NCI-H1048 (cell line): ENCODE measurements at regions not wholly inside any gene's neighbourhood (a gene's known extent, or its start where the extent isn't known, plus 50 kb on each side); places are given as distances from the start of the nearest gene placed in this dataset.

Source experiments
- DNase-seq: peaks from one replicate; lab custom pipeline; 2025; lab: John Stamatoyannopoulos, UW

DNA sequence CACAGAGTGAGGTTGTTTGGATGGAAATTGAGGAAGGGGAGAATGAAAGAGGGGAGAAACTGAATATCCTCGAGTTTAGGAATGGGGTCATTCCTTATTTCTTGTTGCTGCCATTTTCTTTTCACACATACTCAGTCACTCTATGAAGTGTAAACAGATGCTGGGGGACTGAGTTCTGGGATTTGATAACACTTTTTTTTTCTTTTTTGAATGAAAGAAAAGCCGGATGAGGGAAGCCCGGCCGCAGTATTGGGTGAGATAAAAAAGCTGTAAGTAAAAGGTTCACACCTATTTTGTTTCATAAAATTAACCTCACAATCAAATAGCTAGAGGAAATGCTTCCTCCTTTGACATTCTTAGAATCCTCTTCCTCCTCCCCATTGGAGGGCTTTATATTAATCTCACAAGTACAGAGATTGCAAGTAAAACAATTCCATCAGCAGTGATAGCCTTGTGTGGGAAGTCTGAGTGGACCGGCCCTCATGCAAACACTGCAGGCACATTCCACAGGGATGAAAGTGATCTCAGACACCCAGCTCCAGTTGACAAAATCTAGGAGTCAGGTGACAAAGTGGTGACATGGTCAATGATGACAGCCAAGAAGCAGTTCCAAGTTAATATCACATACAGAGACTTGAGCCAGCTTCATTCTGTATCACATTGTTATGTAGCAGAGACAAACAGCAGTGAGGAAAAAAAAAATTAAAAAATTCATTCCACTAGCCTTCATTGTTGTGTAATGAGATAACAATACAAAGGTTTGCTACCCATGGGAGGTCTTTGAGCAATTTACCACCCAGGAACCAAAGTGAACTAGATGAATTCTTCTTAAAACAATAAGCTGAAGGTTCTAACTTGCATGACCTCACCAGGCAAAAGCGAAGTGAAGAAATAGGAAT lies 391.1 kb upstream of the HSF2 start:
- DNase-seq, result no peak

DNA sequence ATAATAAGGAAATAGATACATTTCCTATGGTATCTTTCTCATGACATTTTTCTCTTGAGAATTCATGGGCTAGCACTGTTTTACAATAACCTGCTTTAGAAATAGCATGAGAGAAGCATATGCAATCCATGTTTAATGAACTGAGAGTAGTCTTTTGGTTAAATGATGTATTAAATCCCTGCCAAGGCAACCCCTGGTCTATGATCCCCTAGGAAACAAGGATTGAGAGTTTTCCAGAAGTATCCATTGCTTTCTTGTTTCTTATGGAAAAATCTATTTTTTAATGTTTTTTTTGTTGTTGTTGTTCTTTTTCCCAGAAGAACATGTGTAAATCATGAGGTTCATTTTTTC lies 390.5 kb upstream of the HSF2 start:
- DNase-seq, result no peak

DNA sequence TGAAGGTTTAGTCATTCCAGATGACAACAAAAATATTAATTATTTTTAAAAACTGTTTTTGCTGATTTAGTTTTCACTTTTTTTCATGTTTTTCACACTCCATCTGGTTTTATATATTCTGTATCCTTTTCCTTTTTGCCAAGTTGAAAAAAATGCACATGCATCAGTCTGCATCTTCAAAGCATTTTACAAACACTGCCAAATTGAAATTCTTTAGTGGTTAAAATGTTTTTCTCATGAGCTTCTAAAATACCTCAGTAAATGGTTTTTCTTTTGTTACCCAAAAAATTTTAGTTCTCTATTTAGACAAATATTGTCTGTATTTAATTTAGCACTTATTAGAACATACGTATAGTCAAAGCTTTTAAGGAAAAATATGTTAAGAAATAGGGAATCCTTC lies 386.9 kb upstream of the HSF2 start:
- no peak for DNase-seq

DNA sequence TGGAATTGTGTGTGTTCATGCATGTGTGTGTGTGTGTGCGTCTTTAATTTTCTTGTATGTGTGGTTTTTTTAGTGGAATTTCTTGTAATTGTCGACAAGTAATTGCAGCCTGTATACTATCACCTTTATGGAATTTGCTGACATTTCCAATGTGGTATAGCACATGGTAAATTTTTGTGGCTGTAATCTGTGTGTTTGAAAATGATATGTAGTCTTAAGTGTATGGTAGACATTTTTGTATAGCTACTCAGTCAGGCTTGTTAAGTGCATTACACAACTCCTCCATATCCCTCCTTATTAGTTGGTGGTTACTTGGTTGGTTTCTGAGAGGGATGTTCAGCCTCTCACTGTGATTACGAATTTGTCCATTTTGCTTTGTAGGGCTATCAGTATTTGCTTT lies 384.5 kb upstream of the HSF2 start:
- DNase-seq, result no peak

DNA sequence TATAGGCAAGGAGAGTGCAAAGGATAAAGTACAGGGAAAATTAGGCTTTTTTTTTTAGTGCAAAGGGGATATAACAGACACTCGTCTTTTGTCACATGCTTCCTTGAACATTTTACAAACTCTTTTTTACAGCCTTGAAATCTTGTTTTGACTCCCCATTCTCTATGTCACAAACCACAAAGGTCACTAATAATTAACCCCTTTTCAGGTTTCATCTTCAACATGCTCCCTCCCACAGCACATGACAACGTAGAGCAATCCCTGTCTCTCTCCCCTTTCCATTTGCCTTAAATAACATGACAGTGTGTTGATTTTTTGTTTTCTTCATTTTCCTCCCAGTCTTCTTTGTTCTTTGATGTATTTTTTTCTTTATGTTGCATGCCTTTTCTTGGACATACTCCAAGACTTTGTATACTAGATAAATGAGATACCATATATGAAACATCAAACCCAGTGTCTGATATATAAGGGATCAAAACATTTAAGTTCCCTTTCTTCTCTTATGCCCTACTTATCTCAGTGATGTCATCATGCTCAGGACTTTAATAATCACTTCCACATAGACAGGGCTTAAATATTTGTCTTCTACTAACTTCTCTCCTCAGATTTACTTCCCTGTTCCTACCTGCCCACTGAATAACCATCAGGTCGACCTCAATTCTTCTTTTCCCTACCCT lies 378.7 kb upstream of the HSF2 start:
- DNase-seq, result no peak

DNA sequence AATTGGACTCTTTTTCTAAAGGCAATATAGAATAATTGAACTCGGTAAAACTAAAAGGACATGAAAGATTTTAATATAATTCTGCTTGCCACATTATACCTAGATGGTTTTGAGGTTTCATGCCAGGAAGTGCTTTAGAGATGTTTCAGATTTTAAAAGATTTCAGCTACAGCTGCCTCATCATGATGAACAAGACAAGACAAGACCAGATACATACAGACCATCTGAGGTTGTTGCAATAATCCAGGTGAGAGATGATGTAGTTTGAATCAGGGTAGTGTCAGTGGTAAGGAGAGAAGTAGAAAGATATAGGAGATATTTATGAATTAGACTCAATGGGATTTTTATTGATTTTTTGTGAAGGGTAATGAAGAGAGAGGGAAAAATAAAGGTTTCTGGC lies 374.3 kb upstream of the HSF2 start:
- no peak for DNase-seq

DNA sequence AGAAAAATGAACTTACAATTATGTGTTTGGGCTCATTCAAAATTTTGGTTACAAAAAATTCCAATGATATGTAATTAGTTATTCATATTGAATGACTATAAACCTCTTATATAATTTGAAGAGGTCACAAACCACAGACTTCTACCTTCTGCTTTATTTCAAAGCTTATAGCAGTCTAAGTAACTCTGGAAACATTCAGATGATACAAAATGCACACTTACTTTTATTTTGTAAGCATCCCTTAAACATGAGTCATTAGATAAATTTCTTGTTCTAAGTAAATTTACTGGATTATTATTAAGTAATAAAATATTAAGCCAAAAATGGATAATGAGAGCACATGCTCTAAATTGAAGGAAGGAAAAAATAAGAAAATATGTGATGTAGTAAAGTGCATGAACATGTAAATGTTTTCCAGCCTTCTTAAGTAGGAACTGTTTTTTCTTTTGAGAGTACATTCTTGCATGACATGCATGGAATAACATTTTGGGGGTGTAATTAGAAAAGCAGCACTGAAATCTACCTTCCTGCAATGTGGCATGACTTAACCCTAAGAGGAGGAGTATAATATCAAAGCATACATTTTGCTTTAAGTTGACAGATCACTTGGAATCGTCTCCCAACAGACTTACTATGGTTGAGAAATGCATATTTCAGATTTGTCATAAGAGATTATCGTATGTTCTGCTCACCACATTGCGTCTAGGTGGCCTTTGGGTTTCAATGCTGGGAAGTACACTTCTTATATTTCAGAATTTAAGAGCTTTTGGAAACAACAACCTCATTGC lies 372.7 kb upstream of the HSF2 start:
- no peak for DNase-seq

DNA sequence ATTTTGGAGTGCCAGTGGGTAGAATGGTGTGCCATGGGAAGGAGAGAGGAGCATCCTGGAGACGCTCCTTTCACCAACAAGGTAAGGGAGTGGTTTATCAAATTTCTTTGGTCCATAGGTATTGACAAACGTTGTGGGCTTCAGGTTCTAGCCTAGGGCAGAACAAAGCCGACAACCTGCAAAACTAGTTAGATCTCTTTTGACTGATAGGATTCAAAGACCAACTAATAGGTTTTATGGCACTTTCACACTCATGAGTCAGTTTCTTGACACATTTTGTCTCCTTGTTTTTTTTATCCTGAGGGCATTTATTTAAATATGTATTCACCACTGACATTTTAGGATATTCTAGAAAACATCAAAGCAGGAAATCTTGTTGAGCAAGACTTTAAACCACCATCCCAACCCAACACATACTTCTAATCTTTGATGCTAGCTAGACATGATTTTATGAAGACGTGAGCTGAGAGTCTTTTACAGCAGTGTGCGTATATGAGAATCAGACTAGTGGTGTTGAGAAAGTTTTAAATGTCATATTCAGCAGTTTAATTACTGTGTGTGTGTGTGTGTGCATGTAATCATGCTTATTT lies 370.4 kb upstream of the HSF2 start:
- no peak for DNase-seq

DNA sequence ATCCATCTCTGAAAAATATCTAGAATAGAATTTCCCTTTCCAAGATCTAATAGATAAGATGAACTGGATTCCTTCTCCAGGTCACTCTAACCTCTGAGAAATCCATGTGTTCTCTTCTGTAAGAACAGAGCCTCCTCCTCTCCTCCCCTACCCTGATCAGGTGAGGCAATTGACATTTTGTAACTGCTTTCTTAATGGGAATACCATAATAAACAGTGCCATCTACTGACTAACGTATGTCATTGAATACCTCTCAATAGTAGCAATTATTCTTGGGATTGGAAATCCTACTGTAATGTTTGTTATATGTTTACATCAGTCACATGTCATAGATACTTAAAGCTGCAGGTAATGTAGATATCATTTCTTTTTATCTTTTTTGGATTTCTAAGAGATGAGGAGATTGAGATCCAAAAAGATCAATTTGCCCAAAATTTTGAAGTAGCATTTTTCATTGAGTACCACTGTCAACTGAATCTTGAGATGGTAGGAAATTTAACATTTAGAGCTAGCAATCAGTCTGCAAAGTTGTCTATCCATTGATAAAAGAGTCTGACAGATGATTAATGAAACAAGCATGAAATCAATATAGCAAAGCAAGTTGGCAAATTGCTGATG lies 365.8 kb upstream of the HSF2 start:
- no peak for DNase-seq

DNA sequence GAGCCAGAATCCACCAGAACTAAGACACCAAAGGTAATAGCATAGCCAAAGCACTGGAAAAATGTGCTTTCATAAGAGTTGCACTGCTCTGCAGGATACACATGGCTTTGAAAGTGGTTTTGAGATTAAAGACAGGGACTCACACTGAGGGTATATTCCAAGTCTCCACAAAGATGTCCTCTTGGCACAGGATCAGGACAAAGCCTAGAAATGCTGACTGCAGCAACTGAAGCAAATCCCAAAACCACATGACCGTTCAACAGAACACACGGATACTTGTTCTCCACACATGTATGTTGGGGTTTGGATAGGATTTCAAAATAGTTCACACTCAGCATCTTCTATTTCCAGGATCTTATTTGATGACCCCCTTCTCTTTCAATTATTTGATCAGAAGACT lies 364.3 kb upstream of the HSF2 start:
- DNase-seq, result no peak

DNA sequence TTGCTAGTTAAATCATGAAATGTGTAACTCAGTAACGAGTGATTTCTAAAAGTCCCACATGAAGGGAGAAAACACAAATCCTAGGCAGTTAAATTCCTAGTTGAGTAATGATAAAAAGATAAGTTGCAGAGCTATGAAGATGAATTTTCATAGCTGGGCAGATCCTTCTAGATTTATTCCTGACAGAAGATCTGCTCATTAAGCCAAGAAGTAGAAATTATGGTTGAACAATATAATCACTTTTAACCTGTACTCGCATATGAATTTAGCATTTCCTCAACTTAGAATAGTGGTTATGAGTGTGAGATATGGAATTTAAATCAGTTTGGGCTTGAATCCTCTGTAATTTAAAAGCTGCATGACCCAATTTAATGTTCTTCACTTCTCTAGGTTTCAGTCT lies 359.2 kb upstream of the HSF2 start:
- no peak for DNase-seq

DNA sequence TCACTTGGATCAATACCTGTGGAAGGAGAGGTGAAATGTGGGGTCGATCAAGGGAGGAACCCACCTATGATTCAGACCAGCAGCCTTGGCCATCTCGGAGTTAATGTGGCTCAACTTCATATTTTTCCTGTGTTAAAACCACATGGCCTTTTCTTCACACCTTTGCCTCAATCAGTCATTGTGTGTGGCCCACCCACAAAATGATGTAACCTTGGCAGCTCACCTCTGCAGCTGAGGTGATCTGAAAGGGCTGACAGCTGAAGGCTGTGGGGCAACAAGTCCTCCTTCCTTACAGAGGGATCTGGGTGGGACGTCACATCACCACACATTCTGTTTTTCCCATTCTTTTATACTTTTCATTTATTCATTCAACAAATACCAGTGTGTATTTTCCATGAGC lies 357.1 kb upstream of the HSF2 start:
- no peak for DNase-seq

DNA sequence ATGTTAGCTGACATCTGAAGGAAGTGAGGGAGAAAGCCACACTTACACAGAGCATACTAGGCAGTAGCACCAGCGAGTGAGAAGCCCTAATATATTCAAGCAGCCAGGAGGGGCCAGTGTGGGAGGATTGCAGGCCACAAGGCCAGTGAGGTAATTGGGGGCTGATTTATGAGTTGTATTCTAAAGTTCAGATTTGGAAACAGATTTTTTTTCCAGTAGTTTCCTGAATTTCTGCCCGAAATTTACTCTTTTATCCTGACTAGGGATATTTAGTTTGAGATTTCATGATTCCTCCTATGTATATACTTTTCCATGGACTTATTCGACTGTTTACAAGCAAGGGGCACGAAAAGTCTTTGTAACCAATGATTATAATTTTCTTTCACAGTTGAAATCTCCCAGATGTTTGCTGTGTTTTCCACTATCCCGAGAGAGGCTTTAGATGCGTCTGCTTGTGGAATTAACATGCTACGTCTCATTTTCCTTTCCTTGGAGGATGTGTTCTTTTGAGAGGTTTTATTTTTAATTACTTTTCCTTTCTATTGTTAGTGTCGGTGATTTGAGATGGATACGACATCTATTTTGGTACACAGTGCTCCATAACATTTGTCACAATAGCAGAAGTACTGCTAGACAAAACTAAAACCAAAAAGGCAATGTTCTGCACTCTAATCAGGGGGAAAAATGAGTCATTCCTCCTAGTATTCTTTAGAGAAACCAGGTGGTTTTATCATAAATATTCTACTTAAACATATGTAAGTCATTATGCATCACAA lies 356.3 kb upstream of the HSF2 start:
- DNase-seq, result no peak

DNA sequence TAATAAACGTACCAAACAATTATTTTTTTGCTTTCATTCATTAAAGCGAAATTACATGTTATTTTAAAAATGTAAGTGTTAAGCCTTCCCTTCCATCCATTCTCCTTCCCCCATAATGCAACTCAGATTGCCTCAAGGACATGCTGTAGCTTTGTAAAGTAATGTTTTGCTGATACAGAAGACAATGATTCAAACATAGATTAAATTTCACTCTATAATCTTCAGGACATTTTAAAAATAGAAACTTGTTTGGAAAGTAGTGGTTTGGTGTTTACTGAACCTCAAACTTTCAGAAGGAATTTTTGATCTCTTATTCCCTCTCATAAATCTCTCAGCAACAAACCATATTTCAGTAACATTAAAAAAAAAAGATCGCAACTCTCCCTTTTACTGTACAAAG lies 350.9 kb upstream of the HSF2 start:
- DNase-seq, result no peak

DNA sequence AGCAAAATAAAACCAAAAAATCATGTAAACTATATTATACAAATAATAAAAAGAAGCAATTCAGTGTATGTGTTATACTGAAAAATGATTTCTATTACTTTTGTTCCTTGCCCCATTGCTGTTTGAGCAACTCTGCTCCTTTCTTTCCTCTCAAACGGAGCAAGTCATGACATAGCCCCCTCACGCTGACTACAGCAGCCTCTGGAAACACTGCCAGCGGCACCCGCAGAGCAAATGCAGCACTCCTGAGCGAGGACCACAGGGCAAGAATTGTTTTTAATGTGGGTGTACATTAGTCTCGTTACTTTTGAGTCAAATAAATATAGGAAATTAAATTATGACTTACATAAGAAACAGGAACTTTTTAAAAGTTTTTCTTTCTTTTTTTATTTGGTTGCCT lies 350.1 kb upstream of the HSF2 start:
- DNase-seq, result no peak

DNA sequence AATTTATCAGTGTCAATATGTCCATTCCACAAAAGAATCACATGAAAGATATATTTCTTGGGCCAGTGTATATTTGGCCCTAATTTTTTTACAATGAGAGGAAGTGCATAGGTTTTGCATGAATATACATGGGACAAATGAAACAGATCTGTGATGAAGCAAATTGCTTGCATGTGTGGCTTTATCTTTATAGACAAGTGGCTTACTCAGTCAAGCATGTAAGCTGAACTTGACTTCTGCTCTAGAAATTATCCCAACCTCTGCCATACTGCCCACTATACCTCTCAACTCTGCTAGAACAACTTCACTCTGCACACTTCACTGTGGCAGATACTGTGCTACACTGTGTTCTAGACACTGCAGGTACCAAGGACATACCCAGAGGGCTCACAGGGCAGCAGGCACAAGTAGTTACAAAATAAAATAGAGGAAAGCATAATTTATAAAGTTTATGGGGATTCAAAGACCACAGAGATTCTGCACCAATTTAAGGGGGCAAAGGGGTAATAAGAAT lies 349.2 kb upstream of the HSF2 start:
- no peak for DNase-seq

DNA sequence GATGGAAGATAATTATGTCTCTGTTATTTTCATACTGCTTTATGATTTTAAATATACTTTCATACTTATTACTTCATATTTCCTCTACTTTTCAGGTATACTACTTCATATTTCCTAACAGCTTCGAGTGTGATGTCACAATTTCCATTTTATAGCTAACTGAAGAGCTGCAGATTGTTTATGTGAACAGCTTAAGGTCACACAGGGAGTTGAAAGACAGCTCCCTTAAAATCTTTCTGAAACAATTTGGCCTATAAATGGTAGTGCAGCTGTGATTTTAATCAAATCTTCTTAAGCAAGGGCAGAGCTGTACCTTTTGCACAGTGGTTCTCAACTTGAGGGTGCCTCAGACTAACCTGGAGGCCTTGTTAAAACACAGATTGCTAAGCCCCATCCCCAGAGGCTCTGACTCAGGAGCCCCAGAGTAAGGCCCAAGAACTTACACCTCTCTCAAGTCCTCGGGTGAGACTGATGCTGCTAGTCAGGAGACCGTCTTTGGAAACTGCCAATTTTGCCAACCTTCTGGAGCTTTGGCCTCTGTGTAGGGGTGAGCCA lies 347.0 kb upstream of the HSF2 start:
- DNase-seq, result no peak

DNA sequence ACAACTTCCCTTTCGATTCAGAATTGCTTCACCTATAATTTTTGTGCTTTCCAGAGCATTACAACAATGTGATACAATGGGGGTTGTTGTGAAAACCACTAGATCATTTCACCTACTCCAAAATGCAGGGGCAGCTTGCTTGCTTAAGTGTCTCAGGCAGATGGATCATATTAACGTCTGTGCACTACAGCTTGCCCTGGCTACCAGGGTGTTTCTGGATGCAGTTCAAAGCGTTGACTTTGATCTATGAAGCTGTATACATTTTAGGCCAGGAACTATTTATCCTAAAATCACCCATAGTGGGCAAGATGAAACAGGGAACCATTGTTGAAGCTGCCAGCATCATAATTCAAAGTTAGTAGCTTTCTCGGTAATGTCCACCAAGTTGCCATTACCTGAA lies 339.5 kb upstream of the HSF2 start:
- no peak for DNase-seq

DNA sequence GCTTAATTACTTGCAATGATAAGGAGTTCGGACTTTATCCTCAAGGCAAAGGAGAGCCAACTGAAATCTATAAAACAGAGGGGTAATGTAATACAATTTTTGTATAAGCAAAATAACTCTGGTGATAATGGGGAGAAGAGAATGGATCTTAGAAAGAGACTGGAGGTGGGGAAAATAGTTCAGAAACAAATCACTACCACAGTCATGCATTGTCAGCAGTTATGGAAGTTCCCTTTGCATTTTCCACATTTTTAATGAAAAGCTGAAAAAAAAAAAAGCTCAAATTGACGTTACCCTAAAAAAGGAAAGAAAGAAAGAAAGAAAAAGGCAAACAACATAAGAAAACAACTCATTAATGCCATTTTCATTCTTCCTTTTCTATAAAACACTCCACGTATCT lies 337.6 kb upstream of the HSF2 start:
- DNase-seq, result no peak

DNA sequence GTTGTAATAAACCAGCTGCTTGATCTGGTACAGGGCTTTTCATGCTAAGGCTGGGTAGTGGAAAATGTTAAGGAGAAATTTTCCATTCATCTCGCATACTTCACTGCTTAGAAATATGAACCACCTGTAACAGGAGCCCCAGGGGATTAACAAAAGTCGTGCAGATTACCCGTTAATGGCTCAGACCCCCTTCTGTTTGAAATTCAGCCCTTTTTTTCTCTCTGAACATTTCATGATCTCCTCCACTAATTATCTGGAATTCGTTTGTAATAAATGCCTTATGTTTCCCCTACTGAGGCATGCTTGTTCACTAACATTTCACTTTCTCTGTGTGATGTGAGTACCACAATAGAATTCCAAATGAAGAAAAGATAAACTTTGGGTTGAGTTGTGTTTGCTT lies 336.4 kb upstream of the HSF2 start:
- DNase-seq, result no peak

DNA sequence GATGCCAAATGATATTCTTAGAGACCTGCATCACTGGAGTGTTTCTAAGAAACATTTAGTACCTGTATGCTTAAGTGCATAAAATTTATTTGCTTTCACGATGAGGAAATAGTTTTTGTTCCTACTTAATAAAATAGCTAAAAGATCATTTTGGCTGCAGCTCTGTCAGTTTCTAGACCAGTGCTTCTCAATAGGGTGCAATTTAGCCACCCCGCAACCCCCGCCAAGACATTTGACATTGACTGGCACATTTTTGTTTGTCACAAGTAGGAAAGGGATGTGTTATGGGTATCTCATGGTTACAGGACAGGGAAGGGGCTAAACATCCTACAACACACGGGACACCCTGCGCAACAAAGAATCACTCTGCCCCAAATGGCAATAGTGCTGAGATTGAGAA lies 335.7 kb upstream of the HSF2 start:
- no peak for DNase-seq
